Keratinocyte (primary cell): ENCODE measurements at regions not wholly inside any gene's neighbourhood (a gene's known extent, or its start where the extent isn't known, plus 50 kb on each side); places are given as distances from the start of the nearest gene placed in this dataset.

Source experiments
- DNase-seq: peaks from one replicate; pipeline ENCODE4 v3.0.0-alpha.2; 2011; ENCODE audit warnings: low read depth, missing footprints, low spot score
- FAIRE-seq: peaks from 2 replicates; lab custom pipeline; 2011; peaks lifted over from hg19 to GRCh38; lab: Jason Lieb, UNC
- H2AFZ ChIP-seq: 2 replicates; pipeline ENCODE4 v1.6.0; 2012; ENCODE audit warnings: low read length, control low read depth, inconsistent platforms; ENCODE audit not compliant: control insufficient read depth
- H3K27ac ChIP-seq: 2 replicates; pipeline ENCODE4 v1.5.1; 2011; ENCODE audit warnings: low read length; ENCODE audit not compliant: control insufficient read depth, insufficient read depth
- H3K27me3 ChIP-seq: 3 replicates; pipeline ENCODE4 v1.6.0; 2011; ENCODE audit warnings: low read length; ENCODE audit not compliant: control insufficient read depth, insufficient read depth; ENCODE audit errors: extremely low read depth
- H3K36me3 ChIP-seq, 2 experiments: 2 replicates in 1 of 2; 3 replicates in 1 of 2; pipeline ENCODE4 v1.5.1; 2011; ENCODE audit warnings: low read length in 2 of 2, mild to moderate bottlenecking in 1 of 2; ENCODE audit not compliant: control insufficient read depth in 2 of 2, insufficient read depth in 2 of 2; ENCODE audit errors: extremely low read depth in 1 of 2
- H3K4me1 ChIP-seq: 3 replicates; pipeline ENCODE4 v1.5.1; 2011; ENCODE audit warnings: low read length; ENCODE audit not compliant: control insufficient read depth, insufficient read depth; ENCODE audit errors: extremely low read depth
- H3K4me2 ChIP-seq: 3 replicates; pipeline ENCODE4 v1.6.0; 2011; ENCODE audit warnings: low read depth, low read length; ENCODE audit not compliant: control insufficient read depth, insufficient read depth; ENCODE audit errors: extremely low read depth
- H3K4me3 ChIP-seq, 3 experiments: fragments of 200-600 bp in 1 of 3; sonication (generic) in 1 of 3; 2 replicates in 2 of 3; 3 replicates in 1 of 3; pipeline ENCODE4 v1.5.1; 2011 to 2016; ENCODE audit warnings: low read length in 3 of 3, mild to moderate bottlenecking in 3 of 3, control low read depth in 2 of 3, inconsistent platforms in 1 of 3, low read depth in 1 of 3, mixed read lengths in 1 of 3, mixed run types in 1 of 3, moderate library complexity in 1 of 3; ENCODE audit not compliant: control insufficient read depth in 2 of 3, insufficient read depth in 2 of 3; ENCODE audit errors: extremely low read depth in 1 of 3
- H3K79me2 ChIP-seq: 2 replicates; pipeline ENCODE4 v1.6.0; 2012; ENCODE audit warnings: low read length; ENCODE audit not compliant: control insufficient read depth, insufficient read depth
- H3K9ac ChIP-seq: 3 replicates; pipeline ENCODE4 v1.6.0; 2011; ENCODE audit warnings: low read length; ENCODE audit not compliant: control insufficient read depth, insufficient read depth; ENCODE audit errors: extremely low read depth
- H3K9me1 ChIP-seq: 3 replicates; pipeline ENCODE4 v1.6.0; 2011; ENCODE audit warnings: low read length; ENCODE audit not compliant: control insufficient read depth, insufficient read depth; ENCODE audit errors: extremely low read depth
- H3K9me3 ChIP-seq: 2 replicates; pipeline ENCODE4 v1.5.1; 2012; ENCODE audit warnings: low read depth, low read length; ENCODE audit not compliant: control insufficient read depth
- H4K20me1 ChIP-seq: 3 replicates; pipeline ENCODE4 v1.6.0; 2011; ENCODE audit warnings: low read length; ENCODE audit not compliant: control insufficient read depth, insufficient read depth; ENCODE audit errors: extremely low read depth
- CTCF ChIP-seq, 3 experiments: IDR thresholded peaks in 1 of 3; conservative IDR thresholded peaks in 1 of 3; optimal IDR thresholded peaks in 1 of 3; 2 replicates in 2 of 3; 3 replicates in 1 of 3; pipeline versions ENCODE3 to v1.5.1; 2011; ENCODE audit warnings: low read length in 3 of 3, mild to moderate bottlenecking in 3 of 3, moderate library complexity in 2 of 3, control low read depth in 1 of 3, inconsistent platforms in 1 of 3; ENCODE audit not compliant: insufficient read depth in 2 of 3; ENCODE audit errors: extremely low read depth in 1 of 3
- EZH2 ChIP-seq: IDR thresholded peaks from one replicate; pipeline ENCODE4 v1.6.1; 2012; ENCODE audit warnings: inconsistent platforms, mild to moderate bottlenecking, low read length, moderate library complexity
- dilution Hi-C: fragments of 300-500 bp; cut with MboI; formaldehyde crosslinking; loops from one replicate; pipeline ENCODE4 v1.7.0; 2020; ENCODE audit warnings: low sequenced_read_pairs; ENCODE audit not compliant: extremely low pct_ligation_motif_present

GRCh38 chr10:78247821-78248220 lies 214.2 kb downstream of the RPS24 start:
- FAIRE-seq, result no peak
- Histone ChIP-seq H3K4me2 (no peak overlapping the region), H3K36me3 (no peaks in the 10 kb centered on the region)

GRCh38 chr10:78248651-78249464 lies 215.2 kb downstream of the RPS24 start:
- no peaks in the 10 kb centered on the region for H3K4me1 ChIP-seq
- H2AFZ ChIP-seq, result no peak overlapping the region
- no peaks in the 10 kb centered on the region for H3K36me3 ChIP-seq
- H3K79me2 ChIP-seq, result no peaks in the 10 kb centered on the region
- H4K20me1 ChIP-seq, result no peaks in the 10 kb centered on the region
- H3K9ac ChIP-seq, result no peak overlapping the region
- dilution Hi-C loops, result no loop called here
- no peak overlapping the region for H3K4me3 ChIP-seq
- TF ChIP-seq EZH2 (no peak), CTCF (optimal IDR thresholded peaks at IDR 0.05 in 1 of 3, IDR thresholded peaks at IDR 0.05 in 1 of 3, conservative IDR thresholded peaks at IDR 0.05 in 1 of 3; ENCODE audit: extremely low read depth in 1 of 3, insufficient read depth in 2 of 3, low read length in 3 of 3) (no peak)
- no peak for FAIRE-seq
- DNase-seq, result no peak
- H3K27ac ChIP-seq, result no peak overlapping the region
- H3K4me2 ChIP-seq, result no peak overlapping the region
- H3K9me1 ChIP-seq, result no peaks in the 10 kb centered on the region
- no peaks in the 10 kb centered on the region for H3K9me3 ChIP-seq
- H3K27me3 ChIP-seq, result no peaks in the 10 kb centered on the region

More at GRCh38 chr10:78247821-78248220, 214.2 kb downstream of the RPS24 start:
- H3K27ac ChIP-seq, result no peak overlapping the region
- dilution Hi-C loops, result no loop called here
- no peaks in the 10 kb centered on the region for H3K79me2 ChIP-seq
- H3K9me1 ChIP-seq, result no peaks in the 10 kb centered on the region
- H4K20me1 ChIP-seq, result no peaks in the 10 kb centered on the region
- H3K4me1 ChIP-seq, result no peaks in the 10 kb centered on the region
- H3K9me3 ChIP-seq, result no peaks in the 10 kb centered on the region
- H2AFZ ChIP-seq, result no peak overlapping the region
- H3K9ac ChIP-seq, result no peak overlapping the region
- no peak overlapping the region for H3K4me3 ChIP-seq
- TF ChIP-seq CTCF (optimal IDR thresholded peaks at IDR 0.05 in 1 of 3, IDR thresholded peaks at IDR 0.05 in 1 of 3, conservative IDR thresholded peaks at IDR 0.05 in 1 of 3; ENCODE audit: extremely low read depth in 1 of 3, insufficient read depth in 2 of 3, low read length in 3 of 3) (no peak), EZH2 (no peak)
- no peak for DNase-seq
- no peaks in the 10 kb centered on the region for H3K27me3 ChIP-seq
